SU-DHL-6 (cell line): ENCODE measurements at regions not wholly inside any gene's neighbourhood (a gene's known extent, or its start where the extent isn't known, plus 50 kb on each side); places are given as distances from the start of the nearest gene placed in this dataset.

Experiments
- H2AFZ ChIP-seq: fragments of 200-600 bp; sonication (generic); 2 replicates; pipeline ENCODE4 v1.6.1; 2014; ENCODE audit warnings: low read depth, mild to moderate bottlenecking, moderate library complexity, mixed read lengths, antibody characterized with exemption, low read length; ENCODE audit not compliant: severe bottlenecking
- H3F3A ChIP-seq: fragments of 200-600 bp; shearing (Covaris generic); 2 replicates; pipeline ENCODE4 v1.6.0; 2016; ENCODE audit warnings: antibody characterized with exemption, mild to moderate bottlenecking; ENCODE audit not compliant: insufficient read depth
- H3K27ac ChIP-seq: fragments of 200-600 bp; sonication (generic); 2 replicates; pipeline ENCODE4 v1.5.1; 2016; ENCODE audit warnings: low read depth, mild to moderate bottlenecking, low read length, moderate library complexity, mixed read lengths
- H3K27me3 ChIP-seq: fragments of 200-600 bp; sonication (generic), shearing (Covaris generic); 2 replicates; pipeline ENCODE4 v1.6.0; 2014; ENCODE audit warnings: mild to moderate bottlenecking, low read length
- H3K36me3 ChIP-seq: fragments of 200-600 bp; sonication (generic); 2 replicates; pipeline ENCODE4 v1.6.1; 2014; ENCODE audit warnings: mild to moderate bottlenecking, low read length, mixed read lengths
- H3K4me2 ChIP-seq: fragments of 300-600, 200-600 bp; shearing (Covaris generic), sonication (generic); 2 replicates; pipeline ENCODE4 v1.6.0; 2014; ENCODE audit warnings: low read length, low read depth, mild to moderate bottlenecking; ENCODE audit not compliant: poor library complexity, severe bottlenecking
- H3K4me3 ChIP-seq: fragments of 200-600 bp; sonication (generic); 2 replicates; pipeline ENCODE4 v1.5.1; 2014; ENCODE audit warnings: antibody characterized with exemption, low read length, mild to moderate bottlenecking, mixed read lengths; ENCODE audit not compliant: insufficient read depth, poor library complexity, severe bottlenecking
- H3K79me2 ChIP-seq: fragments of 200-600 bp; sonication (generic); 2 replicates; pipeline ENCODE4 v1.6.1; 2014; ENCODE audit warnings: mild to moderate bottlenecking, low read length, moderate library complexity; ENCODE audit not compliant: insufficient read depth
- H3K9ac ChIP-seq: fragments of 200-600 bp; sonication (generic); 2 replicates; pipeline ENCODE4 v1.7.0; 2014; ENCODE audit warnings: mild to moderate bottlenecking, low read length
- H3K9me2 ChIP-seq: fragments of 200-600 bp; sonication (generic); replicated peaks from 2 replicates; pipeline ENCODE4 v1.6.1; 2014; ENCODE audit warnings: low read length; ENCODE audit not compliant: insufficient read depth
- H3K9me3 ChIP-seq: fragments of 200-600 bp; sonication (generic); 2 replicates; pipeline ENCODE4 v1.6.1; 2014; ENCODE audit warnings: low read length, mixed read lengths; ENCODE audit not compliant: insufficient read depth
- H4K20me1 ChIP-seq: fragments of 200-600 bp; sonication (generic); 2 replicates; pipeline ENCODE4 v1.6.1; 2014; ENCODE audit warnings: low read depth, mild to moderate bottlenecking, antibody characterized with exemption, low read length, moderate library complexity, mixed read lengths
- EZH2phosphoT487 ChIP-seq: fragments of 200-600 bp; sonication (generic), shearing (Covaris generic); conservative IDR thresholded peaks from 2 replicates; pipeline ENCODE4 v1.6.1; 2018; ENCODE audit warnings: mild to moderate bottlenecking, antibody characterized with exemption, low read length, moderate library complexity, mixed read lengths
- TF ChIP-seq, protein P1 (sequence below): fragments of 200-600 bp; sonication (generic); IDR thresholded peaks from one replicate; pipeline ENCODE4 v1.5.1; 2017; ENCODE audit warnings: antibody characterized with exemption, mild to moderate bottlenecking, low read length, moderate library complexity; ENCODE audit not compliant: insufficient read depth, poor library complexity, severe bottlenecking

DNA sequence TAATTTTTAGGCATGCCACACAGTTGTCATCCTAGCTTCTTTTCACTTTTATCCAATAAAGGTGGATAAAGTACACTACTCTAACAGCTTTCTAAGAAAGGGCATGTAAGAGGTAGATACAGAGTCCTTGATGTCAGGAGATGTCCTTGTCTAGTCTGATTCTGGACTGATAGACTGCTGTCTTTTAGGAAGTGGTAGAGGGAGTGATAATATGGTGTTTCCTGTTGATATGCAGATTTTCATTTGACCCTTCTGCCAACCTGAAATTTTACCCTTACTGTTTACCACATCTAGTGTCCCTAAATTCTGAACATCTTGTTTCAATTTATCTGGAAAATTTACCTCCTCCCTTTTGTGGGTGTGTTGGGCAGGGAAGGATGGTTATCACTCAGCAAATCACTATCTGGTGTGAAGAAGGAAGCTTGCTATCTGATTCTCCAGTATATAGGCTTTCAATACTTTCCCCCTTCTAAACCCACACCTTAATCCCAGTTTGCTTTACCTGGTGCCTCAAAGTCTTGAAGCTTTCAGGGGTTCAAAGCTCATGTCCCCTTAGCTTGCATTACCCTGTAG, 354.9 kb upstream of the SNX7 start:
- H3K4me3 ChIP-seq: no peak overlapping the region
- H3K27ac ChIP-seq: no peak overlapping the region

DNA sequence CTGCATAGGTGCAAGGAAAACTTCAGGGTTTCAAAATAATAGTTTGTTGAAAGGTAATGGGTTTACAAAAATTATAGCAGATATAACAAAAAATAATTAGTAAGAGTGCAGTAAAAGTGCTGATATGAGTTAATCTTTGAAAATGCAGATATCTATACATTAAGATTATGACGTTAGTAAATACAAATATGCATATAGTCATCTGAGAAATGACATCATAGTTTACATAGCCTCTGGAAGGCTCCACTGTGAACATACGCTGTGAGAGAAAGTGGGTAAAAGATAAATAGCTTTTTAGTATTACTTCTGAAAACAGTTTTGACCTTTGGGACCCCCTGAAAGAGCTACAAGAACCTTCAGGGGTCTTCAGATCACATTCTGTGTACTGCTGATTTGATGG, 356.2 kb upstream of the SNX7 start:
- Histone ChIP-seq H3K9me2 (no peaks in the 10 kb centered on the region), H3F3A (no peaks in the 10 kb centered on the region), H3K36me3 (no peaks in the 10 kb centered on the region), H4K20me1 (no peaks in the 10 kb centered on the region), H2AFZ (no peak overlapping the region), H3K9me3 (no peaks in the 10 kb centered on the region), H3K4me2 (no peak overlapping the region), H3K27ac (no peak overlapping the region), H3K27me3 (no peaks in the 10 kb centered on the region), H3K79me2 (no peaks in the 10 kb centered on the region), H3K4me3 (no peak overlapping the region), H3K9ac (no peak overlapping the region)
- TF ChIP-seq, protein P1, sequence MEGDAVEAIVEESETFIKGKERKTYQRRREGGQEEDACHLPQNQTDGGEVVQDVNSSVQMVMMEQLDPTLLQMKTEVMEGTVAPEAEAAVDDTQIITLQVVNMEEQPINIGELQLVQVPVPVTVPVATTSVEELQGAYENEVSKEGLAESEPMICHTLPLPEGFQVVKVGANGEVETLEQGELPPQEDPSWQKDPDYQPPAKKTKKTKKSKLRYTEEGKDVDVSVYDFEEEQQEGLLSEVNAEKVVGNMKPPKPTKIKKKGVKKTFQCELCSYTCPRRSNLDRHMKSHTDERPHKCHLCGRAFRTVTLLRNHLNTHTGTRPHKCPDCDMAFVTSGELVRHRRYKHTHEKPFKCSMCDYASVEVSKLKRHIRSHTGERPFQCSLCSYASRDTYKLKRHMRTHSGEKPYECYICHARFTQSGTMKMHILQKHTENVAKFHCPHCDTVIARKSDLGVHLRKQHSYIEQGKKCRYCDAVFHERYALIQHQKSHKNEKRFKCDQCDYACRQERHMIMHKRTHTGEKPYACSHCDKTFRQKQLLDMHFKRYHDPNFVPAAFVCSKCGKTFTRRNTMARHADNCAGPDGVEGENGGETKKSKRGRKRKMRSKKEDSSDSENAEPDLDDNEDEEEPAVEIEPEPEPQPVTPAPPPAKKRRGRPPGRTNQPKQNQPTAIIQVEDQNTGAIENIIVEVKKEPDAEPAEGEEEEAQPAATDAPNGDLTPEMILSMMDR: no peak
- no peak for TF ChIP-seq EZH2phosphoT487

More for the DNA sequence above, 354.9 kb upstream of the SNX7 start:
- no peaks in the 10 kb centered on the region for H3K9me3 ChIP-seq
- no peaks in the 10 kb centered on the region for H3F3A ChIP-seq
- H3K9ac ChIP-seq: no peak overlapping the region
- H3K36me3 ChIP-seq: no peaks in the 10 kb centered on the region
- H2AFZ ChIP-seq: no peak overlapping the region
- no peaks in the 10 kb centered on the region for H3K27me3 ChIP-seq
- no peak for TF ChIP-seq EZH2phosphoT487
- TF ChIP-seq, protein P1: no peak
- H3K9me2 ChIP-seq: no peaks in the 10 kb centered on the region
- H3K79me2 ChIP-seq: no peaks in the 10 kb centered on the region
- no peak overlapping the region for H3K4me2 ChIP-seq
- no peaks in the 10 kb centered on the region for H4K20me1 ChIP-seq

DNA sequence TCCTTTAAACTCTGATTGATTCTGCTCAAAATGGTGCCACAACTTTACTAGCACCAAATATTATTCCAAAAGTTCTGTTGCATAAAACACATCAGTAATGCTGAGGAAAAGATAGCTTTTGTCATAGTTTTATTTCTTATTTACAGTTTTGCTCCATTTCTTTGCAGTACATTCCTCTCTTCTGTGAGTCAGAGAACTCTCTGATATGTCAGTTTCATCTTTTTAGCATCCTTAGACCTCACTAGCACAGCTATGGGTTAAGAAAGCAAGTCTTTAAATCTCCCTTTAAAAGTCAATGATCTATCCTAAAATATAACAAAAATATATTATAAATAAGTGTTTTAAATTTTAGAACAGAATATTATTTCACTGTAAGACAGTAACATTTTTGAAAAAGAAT, 356.6 kb upstream of the SNX7 start:
- Histone ChIP-seq H3K4me3 (no peak overlapping the region), H3K27me3 (no peaks in the 10 kb centered on the region), H3K79me2 (no peaks in the 10 kb centered on the region), H3K27ac (no peak overlapping the region), H3K9me3 (no peaks in the 10 kb centered on the region), H3F3A (no peaks in the 10 kb centered on the region), H3K9ac (no peak overlapping the region), H3K4me2 (no peak overlapping the region), H4K20me1 (no peaks in the 10 kb centered on the region), H3K36me3 (no peaks in the 10 kb centered on the region), H2AFZ (no peak overlapping the region), H3K9me2 (no peaks in the 10 kb centered on the region)
- TF ChIP-seq, protein P1: no peak
